HL-60 (cell line): ENCODE measurements at regions not wholly inside any gene's neighbourhood (a gene's known extent, or its start where the extent isn't known, plus 50 kb on each side); places are given as distances from the start of the nearest gene placed in this dataset.

Experiments used
- CTCF ChIP-seq: IDR thresholded peaks from one replicate; pipeline ENCODE4 v1.5.1; 2011; ENCODE audit warnings: low read length, control low read depth, inconsistent platforms; ENCODE audit not compliant: insufficient read depth
- POLR2AphosphoS5 ChIP-seq: IDR thresholded peaks from 2 replicates; pipeline ENCODE4 v1.6.1; 2012; ENCODE audit warnings: low read depth

GRCh38 chr18:56130481-56130880, 507.9 kb downstream of the TXNL1 start:
- no peak for TF ChIP-seq CTCF
- no peak for TF ChIP-seq POLR2AphosphoS5
